GM19438 (cell line): ENCODE measurements at regions not wholly inside any gene's neighbourhood (a gene's known extent, or its start where the extent isn't known, plus 50 kb on each side); places are given as distances from the start of the nearest gene placed in this dataset.

Experiments
- ATAC-seq: cut with Tn5 transposase; IDR thresholded peaks from one replicate; pipeline ENCODE4 v1.9.1; 2021; ENCODE audit warnings: low read depth; ENCODE audit not compliant: unreplicated experiment

- ATAC-seq: no peak
Measured at GRCh38 chr4:19915276-19915675, 336.4 kb upstream of the SLIT2 start.

GRCh38 chr4:19913650-19914049 is 338.1 kb upstream of the SLIT2 start:
- no peak for ATAC-seq

DNA sequence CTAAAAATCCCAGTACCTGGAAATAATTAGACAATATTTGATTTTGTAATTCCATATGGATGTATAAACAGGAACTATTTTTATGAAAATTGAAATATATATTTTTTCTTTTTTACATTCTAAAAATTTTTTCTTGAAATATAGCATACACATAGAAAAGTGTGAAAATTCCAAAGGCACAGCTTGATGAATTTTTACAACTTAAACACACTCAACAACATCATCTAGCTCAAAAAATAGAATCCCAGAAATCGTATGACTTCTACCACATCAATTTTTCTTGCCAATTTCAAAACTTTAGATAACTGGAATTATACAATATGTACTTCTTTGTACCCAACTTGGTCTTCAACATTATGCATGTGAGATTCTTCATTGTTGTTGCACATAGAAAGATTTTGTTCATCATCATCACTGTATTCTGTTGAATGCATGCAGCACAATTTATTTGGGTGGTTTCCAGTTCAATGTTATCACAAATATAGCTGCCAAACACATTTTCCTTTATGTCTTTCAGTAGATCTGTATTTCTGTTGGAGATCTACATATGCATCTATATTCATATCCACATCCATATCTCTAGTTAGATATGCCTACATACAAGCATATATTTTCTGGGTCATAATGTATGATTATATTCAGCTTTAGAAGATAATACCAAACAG is 340.7 kb upstream of the SLIT2 start:
- no peak for ATAC-seq

DNA sequence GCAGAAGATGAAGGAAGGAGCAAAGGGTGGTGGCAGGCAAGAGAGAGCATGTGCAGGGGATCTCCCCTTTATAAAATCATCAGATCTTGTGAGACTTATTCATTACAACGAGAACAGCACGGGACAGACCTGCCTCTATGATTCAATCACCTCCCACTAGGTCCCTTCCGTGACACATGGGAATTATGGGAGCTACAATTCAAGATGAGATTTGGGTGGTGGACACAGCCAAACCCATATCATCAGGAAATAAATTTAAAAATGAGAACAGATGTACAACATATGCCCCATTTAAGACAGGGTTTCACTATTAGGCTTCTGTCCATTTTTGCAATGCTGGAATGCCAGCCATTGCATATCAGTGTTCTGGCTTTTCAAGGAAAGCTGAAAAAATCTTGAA is 346.7 kb upstream of the SLIT2 start:
- ATAC-seq: no peak

- ATAC-seq: no peak
Measured at GRCh38 chr4:19888587-19888986, 363.1 kb upstream of the SLIT2 start.

GRCh38 chr4:19883841-19884240 is 367.9 kb upstream of the SLIT2 start:
- ATAC-seq: no peak

GRCh38 chr4:19880206-19880605 is 371.5 kb upstream of the SLIT2 start:
- no peak for ATAC-seq

DNA sequence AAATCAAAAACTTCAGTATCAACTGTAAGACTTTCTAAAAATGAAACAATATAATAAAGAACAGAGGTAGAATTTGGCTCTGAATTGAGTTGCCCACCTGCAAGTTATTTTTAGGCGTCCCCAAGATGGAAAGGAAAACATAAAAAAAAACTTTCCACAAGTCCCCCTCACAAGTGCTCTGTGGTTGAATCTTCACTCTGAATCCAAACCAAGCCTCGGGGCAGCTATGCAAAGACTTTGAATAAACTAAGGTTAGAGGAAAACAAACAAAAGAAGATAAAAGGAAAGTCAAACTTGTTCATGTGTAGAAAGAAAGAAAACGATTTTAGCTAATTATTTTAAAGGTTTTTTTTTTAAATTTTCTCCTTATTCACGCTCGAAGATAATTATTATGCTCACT is 372.4 kb upstream of the SLIT2 start:
- ATAC-seq: no peak

GRCh38 chr4:19857991-19858390 is 393.7 kb upstream of the SLIT2 start:
- ATAC-seq: no peak

DNA sequence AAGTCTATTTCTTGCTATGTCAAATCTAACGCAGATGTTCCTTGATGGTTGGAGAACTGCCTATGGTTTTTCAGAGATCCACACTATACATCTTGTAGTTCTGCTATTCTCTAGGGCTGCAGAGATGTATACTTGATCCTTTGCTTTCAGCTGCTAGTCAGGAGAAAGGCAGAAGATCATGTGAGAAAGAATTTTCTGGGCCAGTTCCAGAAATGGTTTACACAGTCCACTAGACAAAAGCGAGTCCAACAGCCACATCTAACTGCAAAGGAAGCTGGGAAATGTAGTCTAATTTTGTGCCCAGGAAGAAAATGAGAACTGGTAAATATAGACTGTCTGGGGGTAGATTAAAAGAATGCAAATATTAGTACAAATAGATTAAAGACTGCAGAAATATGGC is 394.3 kb upstream of the SLIT2 start:
- no peak for ATAC-seq

- no peak for ATAC-seq
Measured at GRCh38 chr4:19850909-19851308, 400.8 kb upstream of the SLIT2 start.

DNA sequence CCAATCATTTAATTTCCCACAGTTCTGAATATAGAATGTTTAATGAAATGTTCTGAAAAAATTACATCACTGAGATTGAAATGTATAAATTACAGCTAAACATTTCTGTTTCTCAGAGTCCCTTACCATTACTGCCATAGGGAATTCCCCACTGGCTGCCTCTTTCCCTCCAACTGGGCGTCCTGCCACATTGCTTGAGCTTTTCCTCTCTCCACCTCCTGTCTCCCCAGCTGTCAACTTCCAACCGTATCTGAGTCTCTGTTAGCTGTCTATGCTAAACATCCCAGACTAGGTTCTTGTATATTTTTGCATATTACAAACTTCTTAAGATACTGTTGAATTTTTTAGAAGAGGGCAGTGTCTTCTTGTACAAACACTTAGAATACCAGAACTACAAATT is 407.3 kb upstream of the SLIT2 start:
- ATAC-seq: no peak

GRCh38 chr4:19842471-19842870 is 409.2 kb upstream of the SLIT2 start:
- ATAC-seq: no peak

DNA sequence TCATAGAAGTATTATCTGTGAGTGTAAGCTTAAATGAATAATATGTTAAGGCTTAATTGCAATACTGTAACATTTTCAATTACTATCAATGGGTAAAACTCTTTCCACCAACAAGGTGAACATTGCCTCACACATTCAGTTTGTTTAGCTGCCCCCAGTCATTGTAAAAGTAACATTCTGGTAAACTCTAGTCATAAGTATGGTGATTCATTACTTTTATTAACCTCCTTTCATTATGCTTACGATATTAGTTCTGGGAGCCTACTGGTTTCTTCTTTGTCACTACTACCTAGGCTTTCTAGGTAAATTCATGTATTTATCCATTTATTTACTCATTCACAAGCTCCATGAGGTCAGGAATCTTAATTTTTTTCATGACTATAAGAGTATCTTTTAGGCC is 412.8 kb upstream of the SLIT2 start:
- no peak for ATAC-seq

- ATAC-seq: no peak
Measured at GRCh38 chr4:19835429-19835828, 416.3 kb upstream of the SLIT2 start.

GRCh38 chr4:19832411-19832810 is 419.3 kb upstream of the SLIT2 start:
- ATAC-seq: no peak

- ATAC-seq: no peak
Measured at GRCh38 chr4:19831644-19832285, 419.9 kb upstream of the SLIT2 start.

DNA sequence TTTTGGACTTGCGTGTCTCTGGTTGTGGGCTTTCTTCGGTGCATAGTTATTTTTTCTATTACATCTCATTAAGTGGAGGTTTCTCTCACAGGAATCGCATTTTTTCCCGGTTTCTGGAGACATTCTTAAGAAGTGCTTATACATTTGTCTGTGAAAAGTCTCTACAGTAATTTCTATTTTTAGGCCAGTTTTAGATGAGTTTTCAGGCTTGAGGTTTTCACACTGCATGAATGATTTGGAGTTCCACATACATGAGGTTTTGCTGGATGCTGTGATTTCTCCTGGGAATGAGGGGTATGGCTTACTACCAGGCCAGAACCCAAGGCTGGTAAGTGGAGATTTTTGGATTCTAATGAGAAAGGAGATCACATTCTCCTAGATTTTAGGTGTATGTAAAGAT is 422.6 kb upstream of the SLIT2 start:
- ATAC-seq: no peak

DNA sequence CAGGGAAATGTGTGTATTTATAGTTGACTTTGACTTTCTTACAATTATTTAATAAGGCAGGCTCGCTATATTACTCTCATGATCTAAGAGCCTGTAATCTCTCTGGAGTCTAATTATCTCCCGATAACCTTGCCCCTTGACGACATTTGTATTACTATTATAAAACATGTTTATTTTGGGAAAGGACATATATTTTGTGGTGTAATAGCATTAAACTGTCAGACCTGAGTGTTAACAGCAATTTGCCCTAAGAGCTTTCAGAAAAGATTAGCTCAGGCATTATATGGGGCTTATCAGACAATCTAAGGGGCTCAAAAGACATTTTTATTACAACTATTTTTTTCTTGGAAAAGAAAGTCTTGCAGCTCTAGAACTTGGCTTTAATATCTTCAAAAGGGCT is 427.9 kb upstream of the SLIT2 start:
- ATAC-seq: no peak

DNA sequence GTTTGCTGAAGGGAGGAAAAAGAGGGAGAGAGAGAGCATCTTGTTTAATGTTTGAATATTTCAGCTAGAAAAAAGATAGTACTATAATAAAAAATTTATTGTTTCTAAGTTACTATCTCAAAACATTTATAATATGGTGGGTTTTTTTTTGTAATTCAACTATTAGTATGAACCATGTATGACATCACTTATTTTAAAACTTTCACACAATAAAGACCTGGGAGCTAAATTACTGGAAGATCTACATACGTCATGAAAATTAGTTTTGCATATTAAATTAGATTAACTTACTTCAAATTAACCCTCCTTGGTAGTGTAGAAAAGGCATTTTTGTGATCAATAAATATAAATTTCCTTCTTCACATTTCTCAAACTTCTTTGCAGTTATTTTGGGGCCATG is 432.0 kb upstream of the SLIT2 start:
- ATAC-seq: no peak

DNA sequence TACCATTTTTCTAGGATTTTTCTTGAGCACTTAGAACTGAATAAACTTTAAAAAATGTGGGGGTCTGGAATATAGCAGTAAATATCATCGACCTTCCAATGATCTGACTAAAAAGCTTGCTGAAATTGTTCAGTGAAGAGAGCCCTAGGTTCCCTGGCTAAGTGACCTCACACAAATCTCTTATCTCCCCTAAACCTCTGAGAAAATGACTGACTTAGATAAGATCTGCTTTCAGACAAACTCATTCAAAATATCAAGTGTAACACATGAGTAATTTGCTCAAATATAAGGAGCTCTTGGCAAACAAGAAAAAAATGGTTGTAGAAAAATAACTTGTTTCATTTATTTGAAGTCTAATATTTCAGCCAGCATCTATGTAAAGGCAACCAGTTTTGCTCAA is 441.7 kb upstream of the SLIT2 start:
- ATAC-seq: no peak

GRCh38 chr4:19807505-19807904 is 444.2 kb upstream of the SLIT2 start:
- no peak for ATAC-seq

DNA sequence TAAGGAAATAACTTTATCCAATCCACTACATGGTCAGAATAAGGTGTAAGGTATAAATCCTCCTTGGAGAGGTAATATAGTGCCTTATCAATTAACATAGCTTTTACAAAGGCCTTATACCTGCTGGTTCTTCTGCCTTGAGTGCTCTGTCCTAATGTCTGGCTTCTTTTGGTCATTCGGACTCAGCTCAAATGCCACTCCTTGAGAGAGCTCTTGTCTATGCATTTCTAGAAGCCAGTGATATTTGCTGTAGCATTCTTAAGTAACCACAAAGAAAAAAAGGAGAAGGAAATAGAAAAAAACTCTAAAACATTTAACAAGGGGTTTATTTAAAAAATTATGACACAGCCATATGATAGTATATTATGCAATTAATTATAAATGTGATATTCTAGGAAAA is 444.8 kb upstream of the SLIT2 start:
- no peak for ATAC-seq
